ENCODE measurements at regions not wholly inside any gene's neighbourhood (a gene's known extent, or its start where the extent isn't known, plus 50 kb on each side); places are given as distances from the start of the nearest gene placed in this dataset.

- no peak overlapping the region for H3K4me2 ChIP-seq
- TF ChIP-seq EZH2 (IDR thresholded peaks at IDR 0.05; ENCODE audit: borderline replicate concordance) (no peak), EZH2phosphoT487 (IDR thresholded peaks at IDR 0.05; ENCODE audit: low read depth, severe bottlenecking, unreplicated experiment) (no peak)
- TF ChIP-seq, protein P1, sequence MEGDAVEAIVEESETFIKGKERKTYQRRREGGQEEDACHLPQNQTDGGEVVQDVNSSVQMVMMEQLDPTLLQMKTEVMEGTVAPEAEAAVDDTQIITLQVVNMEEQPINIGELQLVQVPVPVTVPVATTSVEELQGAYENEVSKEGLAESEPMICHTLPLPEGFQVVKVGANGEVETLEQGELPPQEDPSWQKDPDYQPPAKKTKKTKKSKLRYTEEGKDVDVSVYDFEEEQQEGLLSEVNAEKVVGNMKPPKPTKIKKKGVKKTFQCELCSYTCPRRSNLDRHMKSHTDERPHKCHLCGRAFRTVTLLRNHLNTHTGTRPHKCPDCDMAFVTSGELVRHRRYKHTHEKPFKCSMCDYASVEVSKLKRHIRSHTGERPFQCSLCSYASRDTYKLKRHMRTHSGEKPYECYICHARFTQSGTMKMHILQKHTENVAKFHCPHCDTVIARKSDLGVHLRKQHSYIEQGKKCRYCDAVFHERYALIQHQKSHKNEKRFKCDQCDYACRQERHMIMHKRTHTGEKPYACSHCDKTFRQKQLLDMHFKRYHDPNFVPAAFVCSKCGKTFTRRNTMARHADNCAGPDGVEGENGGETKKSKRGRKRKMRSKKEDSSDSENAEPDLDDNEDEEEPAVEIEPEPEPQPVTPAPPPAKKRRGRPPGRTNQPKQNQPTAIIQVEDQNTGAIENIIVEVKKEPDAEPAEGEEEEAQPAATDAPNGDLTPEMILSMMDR (IDR thresholded peaks at IDR 0.05; ENCODE audit: poor library complexity), result no peak
- no peak for DNase-seq (ENCODE audit: low spot score)
- H4K20me1 ChIP-seq (ENCODE audit: insufficient read depth, poor library complexity, severe bottlenecking), result no peaks in the 10 kb centered on the region
- H3K79me2 ChIP-seq, result no peaks in the 10 kb centered on the region
- H3K4me3 ChIP-seq, result no peak overlapping the region
- H3K27ac ChIP-seq, result no peak overlapping the region
- no peaks in the 10 kb centered on the region for H3K4me1 ChIP-seq (ENCODE audit: insufficient read depth)
- no peaks in the 10 kb centered on the region for H3K27me3 ChIP-seq
- no peaks in the 10 kb centered on the region for H3K36me3 ChIP-seq (replicated peaks; ENCODE audit: insufficient read depth, low read depth)
- no peaks in the 10 kb centered on the region for H3K9me2 ChIP-seq (replicated peaks; ENCODE audit: insufficient read depth)
- 63% methylated on average over 1 of the region's 1 CpG for WGBS (ENCODE audit: low lambda C conversion rate, missing lambda C conversion rate)
- H3K9me3 ChIP-seq (ENCODE audit: low read depth), result no peaks in the 10 kb centered on the region
- no peak overlapping the region for H2AFZ ChIP-seq
These were observed 893.7 kb downstream of the FAM181B start for GRCh38 chr11:81839976-81840375.

GRCh38 chr11:81839016-81839415, 894.6 kb downstream of the FAM181B start:
- no peaks in the 10 kb centered on the region for H3K36me3 ChIP-seq (replicated peaks; ENCODE audit: insufficient read depth, low read depth)

GRCh38 chr11:81829976-81830375, 903.7 kb downstream of the FAM181B start:
- H3K4me1 ChIP-seq (ENCODE audit: insufficient read depth), result no peaks in the 10 kb centered on the region
- no peaks in the 10 kb centered on the region for H3K9me2 ChIP-seq (replicated peaks; ENCODE audit: insufficient read depth)
- TF ChIP-seq EZH2 (IDR thresholded peaks at IDR 0.05; ENCODE audit: borderline replicate concordance) (no peak), EZH2phosphoT487 (IDR thresholded peaks at IDR 0.05; ENCODE audit: low read depth, severe bottlenecking, unreplicated experiment) (no peak)
- TF ChIP-seq, protein P1 (IDR thresholded peaks at IDR 0.05; ENCODE audit: poor library complexity), result no peak
- H2AFZ ChIP-seq, result no peak overlapping the region
- no peaks in the 10 kb centered on the region for H3K27me3 ChIP-seq
- no peaks in the 10 kb centered on the region for H4K20me1 ChIP-seq (ENCODE audit: insufficient read depth, poor library complexity, severe bottlenecking)
- H3K4me3 ChIP-seq, result no peak overlapping the region
- no peaks in the 10 kb centered on the region for H3K9me3 ChIP-seq (ENCODE audit: low read depth)
- H3K27ac ChIP-seq, result no peak overlapping the region
- H3K79me2 ChIP-seq, result no peaks in the 10 kb centered on the region
- DNase-seq (ENCODE audit: low spot score), result no peak
- no peak overlapping the region for H3K4me2 ChIP-seq
- no peaks in the 10 kb centered on the region for H3K36me3 ChIP-seq (replicated peaks; ENCODE audit: insufficient read depth, low read depth)

More at GRCh38 chr11:81839016-81839415, 894.6 kb downstream of the FAM181B start:
- no peaks in the 10 kb centered on the region for H3K9me3 ChIP-seq (ENCODE audit: low read depth)
- DNase-seq (ENCODE audit: low spot score), result no peak
- no peaks in the 10 kb centered on the region for H3K79me2 ChIP-seq
- H4K20me1 ChIP-seq (ENCODE audit: insufficient read depth, poor library complexity, severe bottlenecking), result no peaks in the 10 kb centered on the region
- no peaks in the 10 kb centered on the region for H3K4me1 ChIP-seq (ENCODE audit: insufficient read depth)
- TF ChIP-seq EZH2 (IDR thresholded peaks at IDR 0.05; ENCODE audit: borderline replicate concordance) (no peak), EZH2phosphoT487 (IDR thresholded peaks at IDR 0.05; ENCODE audit: low read depth, severe bottlenecking, unreplicated experiment) (no peak)
- TF ChIP-seq, protein P1 (IDR thresholded peaks at IDR 0.05; ENCODE audit: poor library complexity), result no peak
- no peaks in the 10 kb centered on the region for H3K27me3 ChIP-seq
- WGBS (ENCODE audit: low lambda C conversion rate, missing lambda C conversion rate), result 92% methylated on average over 3 of the region's 3 CpGs
- no peak overlapping the region for H2AFZ ChIP-seq
- H3K27ac ChIP-seq, result no peak overlapping the region
- no peak overlapping the region for H3K4me2 ChIP-seq
- no peaks in the 10 kb centered on the region for H3K9me2 ChIP-seq (replicated peaks; ENCODE audit: insufficient read depth)
- no peak overlapping the region for H3K4me3 ChIP-seq

GRCh38 chr11:81825346-81825745, 908.3 kb downstream of the FAM181B start:
- Histone ChIP-seq H2AFZ (no peak overlapping the region), H3K27ac (no peak overlapping the region), H3K9me2 (replicated peaks; ENCODE audit: insufficient read depth) (no peaks in the 10 kb centered on the region), H3K4me3 (no peak overlapping the region), H3K4me1 (ENCODE audit: insufficient read depth) (no peaks in the 10 kb centered on the region), H3K79me2 (no peaks in the 10 kb centered on the region), H3K36me3 (replicated peaks; ENCODE audit: insufficient read depth, low read depth) (no peaks in the 10 kb centered on the region), H4K20me1 (ENCODE audit: insufficient read depth, poor library complexity, severe bottlenecking) (no peaks in the 10 kb centered on the region), H3K4me2 (no peak overlapping the region), H3K9me3 (ENCODE audit: low read depth) (no peaks in the 10 kb centered on the region), H3K27me3 (no peaks in the 10 kb centered on the region)
- no peak for DNase-seq (ENCODE audit: low spot score)
- TF ChIP-seq, protein P1 (IDR thresholded peaks at IDR 0.05; ENCODE audit: poor library complexity), result no peak
- TF ChIP-seq EZH2 (IDR thresholded peaks at IDR 0.05; ENCODE audit: borderline replicate concordance) (no peak), EZH2phosphoT487 (IDR thresholded peaks at IDR 0.05; ENCODE audit: low read depth, severe bottlenecking, unreplicated experiment) (no peak)
